ENCODE measurements at regions not wholly inside any gene's neighbourhood (a gene's known extent, or its start where the extent isn't known, plus 50 kb on each side); places are given as distances from the start of the nearest gene placed in this dataset.

DNA sequence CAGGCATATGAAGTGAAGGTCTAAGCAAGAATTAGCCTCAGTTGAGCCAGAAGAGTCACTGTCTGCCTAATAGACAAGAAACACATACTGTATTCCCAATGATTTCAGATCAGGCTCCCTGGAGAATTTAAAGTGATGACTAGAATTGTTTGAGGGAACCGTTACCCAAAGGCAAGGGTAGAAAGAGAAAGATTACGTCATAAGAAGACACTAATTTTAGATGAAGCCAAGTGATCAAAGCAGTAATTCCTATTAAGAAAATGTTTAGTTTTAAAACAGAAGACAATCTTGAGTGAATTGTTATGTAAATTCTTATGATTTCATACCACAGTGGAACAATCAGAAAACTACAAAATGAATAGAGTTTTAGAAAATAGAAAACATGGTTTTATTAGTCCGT is 194.5 kb upstream of the ARSJ start:
- TF ChIP-seq POLR2A (IDR thresholded peaks at IDR 0.05), result no peak
- TF ChIP-seq, protein P1, sequence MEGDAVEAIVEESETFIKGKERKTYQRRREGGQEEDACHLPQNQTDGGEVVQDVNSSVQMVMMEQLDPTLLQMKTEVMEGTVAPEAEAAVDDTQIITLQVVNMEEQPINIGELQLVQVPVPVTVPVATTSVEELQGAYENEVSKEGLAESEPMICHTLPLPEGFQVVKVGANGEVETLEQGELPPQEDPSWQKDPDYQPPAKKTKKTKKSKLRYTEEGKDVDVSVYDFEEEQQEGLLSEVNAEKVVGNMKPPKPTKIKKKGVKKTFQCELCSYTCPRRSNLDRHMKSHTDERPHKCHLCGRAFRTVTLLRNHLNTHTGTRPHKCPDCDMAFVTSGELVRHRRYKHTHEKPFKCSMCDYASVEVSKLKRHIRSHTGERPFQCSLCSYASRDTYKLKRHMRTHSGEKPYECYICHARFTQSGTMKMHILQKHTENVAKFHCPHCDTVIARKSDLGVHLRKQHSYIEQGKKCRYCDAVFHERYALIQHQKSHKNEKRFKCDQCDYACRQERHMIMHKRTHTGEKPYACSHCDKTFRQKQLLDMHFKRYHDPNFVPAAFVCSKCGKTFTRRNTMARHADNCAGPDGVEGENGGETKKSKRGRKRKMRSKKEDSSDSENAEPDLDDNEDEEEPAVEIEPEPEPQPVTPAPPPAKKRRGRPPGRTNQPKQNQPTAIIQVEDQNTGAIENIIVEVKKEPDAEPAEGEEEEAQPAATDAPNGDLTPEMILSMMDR (IDR thresholded peaks at IDR 0.05), result no peak
